ENCODE measurements at regions not wholly inside any gene's neighbourhood (a gene's known extent, or its start where the extent isn't known, plus 50 kb on each side); places are given as distances from the start of the nearest gene placed in this dataset.

DNA sequence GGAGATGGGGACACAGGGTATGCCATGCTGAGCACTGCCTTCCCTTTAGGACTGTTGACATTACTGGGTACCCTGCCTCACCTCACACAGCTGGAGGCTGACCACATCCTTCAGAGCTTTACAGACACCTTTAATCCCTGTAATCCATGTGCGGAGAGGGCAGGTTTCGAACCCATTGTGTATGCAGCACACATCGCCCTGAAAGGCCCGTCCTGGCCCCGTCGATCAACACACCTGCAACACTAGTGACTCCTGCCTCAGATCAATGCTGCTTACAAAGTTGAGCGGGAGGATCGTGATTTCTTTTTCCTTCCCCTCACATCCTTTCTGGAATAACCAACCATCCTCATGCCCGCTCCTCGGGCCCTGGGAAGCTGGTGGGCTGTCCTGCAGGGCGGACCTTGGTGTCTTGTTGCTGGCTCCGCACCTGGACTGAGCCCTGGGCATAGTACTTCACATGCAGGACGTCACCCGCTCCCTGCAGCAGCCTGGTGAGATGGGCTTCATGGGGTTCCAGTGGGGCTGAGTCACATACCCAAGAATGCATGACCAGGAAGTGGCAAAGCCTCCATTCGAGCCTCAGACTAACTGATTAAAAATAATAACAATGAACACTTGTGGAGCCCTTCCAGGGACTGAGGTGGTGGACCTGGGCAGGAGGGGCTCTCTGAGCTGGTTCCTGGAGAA lies 403.6 kb downstream of the PTPRU start:
- H3K36me3 Mint-ChIP-seq = no peaks in the 10 kb centered on the region
- H3K9ac ChIP-seq = no peak overlapping the region
- H3K4me1 Mint-ChIP-seq = peaks cover 3% of the 10 kb centered on the region
- no peak overlapping the region for H3K4me3 Mint-ChIP-seq
- TF ChIP-seq EZH2 (IDR thresholded peaks at IDR 0.05) = no peak
- TF ChIP-seq CTCF (IDR thresholded peaks at IDR 0.05) = no peak
- no peak for TF ChIP-seq EZH2phosphoT487 (IDR thresholded peaks at IDR 0.05)
- no peaks in the 10 kb centered on the region for H3K9me3 Mint-ChIP-seq
- H3K4me3 ChIP-seq = no peak overlapping the region
- H3K79me2 ChIP-seq (ENCODE audit: low read depth) = no peaks in the 10 kb centered on the region
- H3K4me1 ChIP-seq = peaks cover 8% of the 10 kb centered on the region
- no peaks in the 10 kb centered on the region for H3K27me3 ChIP-seq
- peaks cover 6% of the 10 kb centered on the region for H3K27me3 Mint-ChIP-seq (ENCODE audit: insufficient read depth, low read depth)
- H3K27ac ChIP-seq = no peak overlapping the region
- DNase-seq (ENCODE audit: low spot score) = no peak
- no peaks in the 10 kb centered on the region for H3K9me3 ChIP-seq (ENCODE audit: low read depth)
- H3K36me3 ChIP-seq = no peaks in the 10 kb centered on the region
- H3F3A ChIP-seq (ENCODE audit: low read depth) = no peaks in the 10 kb centered on the region
- H4K20me1 ChIP-seq (ENCODE audit: low read depth) = no peaks in the 10 kb centered on the region
- H3K27ac Mint-ChIP-seq = no peak overlapping the region
- no peak overlapping the region for H3K4me2 ChIP-seq
- H2AFZ ChIP-seq (replicated peaks) = no peak overlapping the region

- H4K20me1 ChIP-seq (ENCODE audit: low read depth) = no peaks in the 10 kb centered on the region
- peaks cover 3% of the 10 kb centered on the region for H3K4me1 Mint-ChIP-seq
- DNase-seq (ENCODE audit: low spot score) = no peak
- no peaks in the 10 kb centered on the region for H3K27me3 ChIP-seq
- peaks cover 6% of the 10 kb centered on the region for H3K27me3 Mint-ChIP-seq (ENCODE audit: insufficient read depth, low read depth)
- no peak overlapping the region for H3K4me2 ChIP-seq
- no peak overlapping the region for H3K4me3 Mint-ChIP-seq
- TF ChIP-seq EZH2 (IDR thresholded peaks at IDR 0.05) = no peak
- TF ChIP-seq EZH2phosphoT487 (IDR thresholded peaks at IDR 0.05) = no peak
- TF ChIP-seq CTCF (IDR thresholded peaks at IDR 0.05) = no peak
- no peak overlapping the region for H2AFZ ChIP-seq (replicated peaks)
- H3K27ac ChIP-seq = no peak overlapping the region
- H3K9me3 ChIP-seq (ENCODE audit: low read depth) = no peaks in the 10 kb centered on the region
- H3K4me1 ChIP-seq = peaks cover 5% of the 10 kb centered on the region
- H3K79me2 ChIP-seq (ENCODE audit: low read depth) = no peaks in the 10 kb centered on the region
- H3K9me3 Mint-ChIP-seq = no peaks in the 10 kb centered on the region
- H3K36me3 Mint-ChIP-seq = no peaks in the 10 kb centered on the region
- no peak overlapping the region for H3K9ac ChIP-seq
- H3K4me3 ChIP-seq = no peak overlapping the region
- H3F3A ChIP-seq (ENCODE audit: low read depth) = no peaks in the 10 kb centered on the region
- no peaks in the 10 kb centered on the region for H3K36me3 ChIP-seq
- H3K27ac Mint-ChIP-seq = no peak overlapping the region
Measured at GRCh38 chr1:29639156-29639736, 402.9 kb downstream of the PTPRU start.

GRCh38 chr1:29638281-29638680 lies 402.0 kb downstream of the PTPRU start:
- Histone ChIP-seq H3K79me2 (ENCODE audit: low read depth) (no peaks in the 10 kb centered on the region), H3K4me3 (no peak overlapping the region), H3K27ac (no peak overlapping the region), H3F3A (ENCODE audit: low read depth) (no peaks in the 10 kb centered on the region), H2AFZ (replicated peaks) (no peak overlapping the region), H3K27me3 (no peaks in the 10 kb centered on the region), H4K20me1 (ENCODE audit: low read depth) (no peaks in the 10 kb centered on the region), H3K9me3 (ENCODE audit: low read depth) (no peaks in the 10 kb centered on the region), H3K4me1 (peaks cover 5% of the 10 kb centered on the region), H3K4me2 (no peak overlapping the region), H3K36me3 (no peaks in the 10 kb centered on the region), H3K9ac (no peak overlapping the region)
- H3K27ac Mint-ChIP-seq = no peak overlapping the region
- peaks cover 12% of the 10 kb centered on the region for H3K4me1 Mint-ChIP-seq
- H3K9me3 Mint-ChIP-seq = no peaks in the 10 kb centered on the region
- H3K27me3 Mint-ChIP-seq (ENCODE audit: insufficient read depth, low read depth) = peaks cover 6% of the 10 kb centered on the region
- TF ChIP-seq CTCF (IDR thresholded peaks at IDR 0.05) (no peak), EZH2phosphoT487 (IDR thresholded peaks at IDR 0.05) (no peak), EZH2 (IDR thresholded peaks at IDR 0.05) (no peak)
- H3K36me3 Mint-ChIP-seq = no peaks in the 10 kb centered on the region
- no peak overlapping the region for H3K4me3 Mint-ChIP-seq
- no peak for DNase-seq (ENCODE audit: low spot score)

Measured in neural progenitor cell (in vitro differentiated cells).